Memory B cell (primary cell): ENCODE measurements at regions not wholly inside any gene's neighbourhood (a gene's known extent, or its start where the extent isn't known, plus 50 kb on each side); places are given as distances from the start of the nearest gene placed in this dataset.

Source experiments
- ATAC-seq: fragments of 150-1000 bp; cut with Tn5 transposase; 2 replicates; pipeline ENCODE4 v1.10.0; 2021; ENCODE audit warnings: low read depth, mild to moderate bottlenecking, moderate library complexity
- DNase-seq, 2 donors: peaks; one replicate each; pipeline ENCODE4 v3.0.0; 2022; ENCODE audit warnings: low spot score in 2 of 2
- H3K27ac Mint-ChIP-seq: one replicate; pipeline ENCODE4 v1.8.0; 2022; ENCODE audit warnings: mild to moderate bottlenecking, moderate library complexity, mixed read lengths
- H3K27me3 Mint-ChIP-seq: one replicate; pipeline ENCODE4 v1.8.0; 2022; ENCODE audit warnings: mixed read lengths
- H3K36me3 Mint-ChIP-seq: one replicate; pipeline ENCODE4 v1.8.0; 2022; ENCODE audit warnings: mild to moderate bottlenecking, mixed read lengths
- H3K4me1 Mint-ChIP-seq: one replicate; pipeline ENCODE4 v1.8.0; 2022; ENCODE audit warnings: mixed read lengths
- H3K4me3 Mint-ChIP-seq: one replicate; pipeline ENCODE4 v1.8.0; 2022; ENCODE audit warnings: mild to moderate bottlenecking, moderate library complexity, mixed read lengths
- H3K9me3 Mint-ChIP-seq: one replicate; pipeline ENCODE4 v1.8.0; 2022; ENCODE audit warnings: mixed read lengths

DNA sequence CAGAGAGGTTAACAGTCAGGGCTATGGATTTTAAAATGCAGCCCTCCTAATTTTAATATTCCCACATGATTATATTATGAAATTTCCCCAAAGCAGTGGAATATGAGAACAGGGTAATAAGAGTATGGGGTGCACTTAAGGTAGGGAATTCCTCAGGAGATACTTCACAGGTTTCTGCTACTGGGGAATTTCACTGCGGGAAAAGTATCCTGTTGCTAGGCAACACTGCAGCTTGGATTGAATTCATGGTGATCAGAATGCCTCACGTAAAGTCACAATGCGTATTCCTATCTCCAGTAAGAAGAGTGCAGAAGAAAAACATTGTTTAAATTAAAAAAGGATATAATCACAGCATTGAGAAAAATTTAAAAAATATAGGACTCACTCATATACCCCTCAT, 398.1 kb upstream of the RPS6KA3 start:
- Mint-ChIP-seq H3K36me3 (no peaks in the 10 kb centered on the region), H3K4me1 (no peaks in the 10 kb centered on the region), H3K4me3 (no peak overlapping the region), H3K9me3 (no peaks in the 10 kb centered on the region), H3K27ac (no peak overlapping the region), H3K27me3 (no peaks in the 10 kb centered on the region)
- no peak for ATAC-seq
- no peak for DNase-seq

DNA sequence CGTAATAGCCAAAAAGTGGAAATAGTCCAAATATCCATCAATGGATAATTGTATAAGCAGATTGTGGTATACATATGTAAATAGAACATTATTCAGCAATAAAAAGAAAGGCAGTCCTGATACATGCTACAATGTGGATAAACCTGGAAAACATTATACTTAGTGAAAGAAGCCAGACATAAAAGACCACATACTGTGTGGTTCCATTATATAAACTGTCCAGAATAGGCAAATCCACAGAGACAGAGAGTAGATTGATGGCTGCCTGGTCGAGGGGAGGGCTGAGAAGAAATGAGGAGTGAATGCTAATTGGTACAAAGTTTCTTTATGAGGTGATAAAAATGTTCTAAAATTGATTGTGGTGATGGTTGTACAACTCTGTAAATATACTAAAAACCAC, 397.4 kb upstream of the RPS6KA3 start:
- H3K36me3 Mint-ChIP-seq, result no peaks in the 10 kb centered on the region

DNA sequence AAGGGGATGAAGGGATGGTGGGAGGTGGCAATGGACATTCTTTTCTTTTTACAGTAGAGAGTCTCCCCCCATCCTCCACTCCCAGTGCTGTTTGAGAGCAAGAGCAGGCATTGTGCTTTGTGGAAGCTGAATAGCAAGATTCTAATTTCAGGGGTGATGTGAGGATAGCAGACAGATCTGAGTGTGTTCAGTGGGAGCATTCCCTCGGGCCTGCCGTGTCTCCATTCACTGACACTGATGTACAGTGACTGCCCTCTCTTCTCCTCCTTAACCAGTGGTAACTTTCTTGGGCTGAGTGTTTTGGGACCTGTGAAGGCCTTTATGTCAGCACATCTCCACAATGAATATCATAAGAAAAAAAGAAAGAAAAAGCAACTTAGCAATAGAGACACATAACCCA, 396.6 kb upstream of the RPS6KA3 start:
- no peaks in the 10 kb centered on the region for H3K36me3 Mint-ChIP-seq
- H3K9me3 Mint-ChIP-seq, result no peaks in the 10 kb centered on the region
- ATAC-seq (no peak), DNase-seq (no peak)
- no peak overlapping the region for H3K27ac Mint-ChIP-seq
- H3K4me1 Mint-ChIP-seq, result no peaks in the 10 kb centered on the region
- H3K27me3 Mint-ChIP-seq, result no peaks in the 10 kb centered on the region
- H3K4me3 Mint-ChIP-seq, result no peak overlapping the region

More for the DNA sequence above, 397.4 kb upstream of the RPS6KA3 start:
- H3K9me3 Mint-ChIP-seq, result no peaks in the 10 kb centered on the region
- DNase-seq, result no peak
- no peaks in the 10 kb centered on the region for H3K27me3 Mint-ChIP-seq
- H3K4me1 Mint-ChIP-seq, result no peaks in the 10 kb centered on the region
- no peak for ATAC-seq
- no peak overlapping the region for H3K4me3 Mint-ChIP-seq
- no peak overlapping the region for H3K27ac Mint-ChIP-seq

DNA sequence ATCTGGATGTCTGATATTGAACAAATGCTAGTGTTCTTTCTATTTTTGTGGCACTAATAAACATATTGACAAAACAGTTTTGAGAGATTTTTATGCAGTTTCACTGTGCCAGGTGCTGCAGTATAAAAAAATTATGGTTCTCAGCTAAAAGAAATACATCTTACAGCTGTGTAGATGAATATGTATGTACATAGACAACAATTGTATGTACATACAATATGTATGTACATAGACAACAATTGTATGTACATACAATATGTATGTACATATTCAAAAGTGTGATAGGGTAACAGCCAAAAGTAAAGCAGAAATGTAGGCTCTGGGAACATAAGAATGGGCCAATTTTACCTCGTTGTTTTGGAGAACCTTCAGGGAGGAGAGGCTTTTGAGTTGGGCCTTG, 390.0 kb upstream of the RPS6KA3 start:
- Mint-ChIP-seq H3K4me1 (no peaks in the 10 kb centered on the region), H3K4me3 (no peak overlapping the region), H3K27ac (no peak overlapping the region), H3K36me3 (no peaks in the 10 kb centered on the region), H3K9me3 (no peaks in the 10 kb centered on the region), H3K27me3 (no peaks in the 10 kb centered on the region)
- DNase-seq (no peak), ATAC-seq (no peak)

DNA sequence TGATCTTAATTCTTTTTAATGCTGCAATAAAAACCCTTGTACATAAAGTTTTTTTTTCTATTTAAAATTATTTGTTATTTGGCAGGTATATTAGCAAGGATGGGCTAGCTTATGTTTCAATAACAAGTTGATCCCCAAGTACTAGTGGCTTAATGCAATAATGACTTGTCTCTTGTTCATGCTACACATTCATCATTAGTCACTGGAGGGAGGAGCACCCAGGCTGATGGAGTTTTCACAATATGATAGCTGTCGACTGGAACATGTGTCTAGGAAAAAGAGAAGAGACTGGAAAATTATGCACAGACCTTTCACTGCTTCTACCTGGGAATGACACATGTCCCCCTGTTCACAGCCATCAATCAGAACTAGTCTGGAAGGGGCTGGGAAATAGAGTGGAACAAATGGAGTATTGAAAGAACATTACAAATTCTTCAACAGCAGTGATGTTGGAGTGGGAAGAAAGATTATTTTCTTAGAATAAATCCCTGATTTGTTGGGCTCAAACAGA, 387.9 kb upstream of the RPS6KA3 start:
- Mint-ChIP-seq H3K4me1 (no peaks in the 10 kb centered on the region), H3K4me3 (no peak overlapping the region), H3K9me3 (no peaks in the 10 kb centered on the region), H3K36me3 (no peaks in the 10 kb centered on the region), H3K27ac (no peak overlapping the region), H3K27me3 (no peaks in the 10 kb centered on the region)
- no peak for ATAC-seq
- no peak for DNase-seq

DNA sequence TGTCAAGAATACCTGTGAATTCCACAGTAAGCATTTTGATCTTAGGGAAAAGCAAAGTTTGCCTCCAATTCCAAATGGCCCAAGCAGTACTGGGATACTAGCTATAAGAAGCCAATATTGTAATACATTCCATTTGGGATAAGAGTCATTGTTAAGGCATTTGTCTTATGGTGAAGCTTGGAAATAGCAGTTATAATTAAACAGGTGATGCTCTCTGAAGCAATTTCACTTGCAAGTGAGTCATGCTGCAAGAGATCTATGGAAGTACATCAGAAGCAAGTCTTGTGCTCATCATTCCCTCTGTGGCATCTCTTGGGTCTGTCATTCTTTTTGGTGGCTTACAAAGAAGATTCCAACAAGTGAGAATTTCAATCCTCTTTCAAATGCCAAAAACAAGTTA, 386.4 kb upstream of the RPS6KA3 start:
- Mint-ChIP-seq H3K4me1 (no peaks in the 10 kb centered on the region), H3K36me3 (no peaks in the 10 kb centered on the region), H3K9me3 (no peaks in the 10 kb centered on the region), H3K27ac (no peak overlapping the region), H3K27me3 (no peaks in the 10 kb centered on the region), H3K4me3 (no peak overlapping the region)
- DNase-seq (no peak), ATAC-seq (no peak)

DNA sequence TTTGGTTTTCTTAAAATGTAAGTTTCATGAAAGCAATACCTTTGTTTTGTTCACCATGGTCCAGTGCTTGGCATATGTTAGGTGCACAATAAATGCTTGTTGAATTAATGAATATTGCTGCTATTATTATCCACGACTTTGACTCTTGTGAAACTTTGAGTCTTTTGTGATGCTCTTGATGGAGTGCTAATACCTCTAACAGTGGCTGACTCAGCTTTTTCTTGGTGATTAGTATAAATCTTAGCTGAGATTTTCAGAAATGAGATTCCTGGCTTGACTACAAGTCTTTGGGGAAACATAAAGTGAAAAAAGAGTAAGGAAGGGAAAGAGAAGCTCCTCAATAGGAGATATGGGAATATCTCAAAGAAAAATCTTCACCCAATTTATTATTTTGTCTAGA, 375.2 kb upstream of the RPS6KA3 start:
- Mint-ChIP-seq H3K4me3 (no peak overlapping the region), H3K27me3 (peaks cover 2% of the 10 kb centered on the region), H3K9me3 (no peaks in the 10 kb centered on the region), H3K4me1 (no peaks in the 10 kb centered on the region), H3K36me3 (no peaks in the 10 kb centered on the region), H3K27ac (no peak overlapping the region)
- ATAC-seq, result no peak
- no peak for DNase-seq

DNA sequence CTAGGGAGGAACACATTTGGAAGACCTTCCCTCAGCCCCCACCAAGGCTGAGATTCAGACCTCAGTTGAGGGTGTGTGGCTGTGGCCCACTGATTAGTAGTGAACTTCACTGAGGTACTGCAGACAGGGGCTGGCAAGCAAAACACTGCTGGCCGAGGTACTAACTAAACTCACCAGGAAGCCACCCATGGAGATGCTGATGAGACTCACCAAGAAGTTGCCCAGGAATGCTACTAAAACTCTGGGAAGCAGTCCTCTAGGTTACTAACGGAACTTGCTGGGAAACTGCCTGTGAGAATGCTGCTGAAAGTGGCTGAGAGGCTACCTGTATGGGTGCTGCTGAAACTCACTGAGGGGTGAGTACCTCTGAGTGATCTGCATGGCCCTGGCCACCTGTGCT, 372.4 kb upstream of the RPS6KA3 start:
- H3K27me3 Mint-ChIP-seq, result peaks cover 2% of the 10 kb centered on the region
- no peaks in the 10 kb centered on the region for H3K4me1 Mint-ChIP-seq
- no peaks in the 10 kb centered on the region for H3K9me3 Mint-ChIP-seq
- H3K4me3 Mint-ChIP-seq, result no peak overlapping the region
- H3K36me3 Mint-ChIP-seq, result no peaks in the 10 kb centered on the region
- ATAC-seq, result no peak
- no peak for DNase-seq
- H3K27ac Mint-ChIP-seq, result no peak overlapping the region

DNA sequence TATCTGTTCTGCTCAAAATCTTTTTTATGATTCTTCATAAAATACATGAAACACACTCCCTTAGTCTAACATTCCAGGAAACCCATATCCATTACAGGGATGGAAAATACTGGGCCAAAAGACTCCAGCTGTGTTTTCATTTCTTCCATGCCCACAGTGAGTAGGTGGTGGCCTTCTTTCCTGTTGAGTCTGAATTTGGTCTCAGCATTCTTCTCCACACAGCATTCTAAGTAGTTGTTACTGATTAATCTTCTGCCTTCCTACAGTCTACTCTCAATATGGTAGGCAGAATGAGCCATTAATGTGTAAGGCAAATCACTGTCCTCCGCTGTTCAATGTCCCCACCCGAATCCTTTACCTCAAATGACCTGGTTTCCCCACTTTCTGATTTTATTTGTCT, 370.6 kb upstream of the RPS6KA3 start:
- no peak for DNase-seq
- H3K4me1 Mint-ChIP-seq, result no peaks in the 10 kb centered on the region
- H3K36me3 Mint-ChIP-seq, result no peaks in the 10 kb centered on the region

DNA sequence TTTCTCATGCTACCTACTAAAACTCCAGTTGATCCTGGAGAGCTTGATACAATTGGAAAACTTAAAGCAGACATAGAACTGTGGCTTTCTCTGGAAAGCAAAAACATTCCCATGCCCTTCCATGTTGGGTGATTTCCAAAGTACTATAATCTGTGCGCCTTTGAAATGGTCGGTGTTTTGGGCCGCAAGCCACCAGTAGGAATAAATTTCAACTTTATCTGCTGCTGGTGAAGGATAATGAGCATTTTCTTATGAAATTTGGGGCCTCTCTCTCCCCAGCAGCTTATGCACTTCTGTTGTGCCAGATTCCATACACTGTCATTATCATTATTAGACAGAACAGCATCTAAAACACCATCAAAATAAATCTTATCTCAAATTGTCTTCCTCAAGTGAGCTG, 366.7 kb upstream of the RPS6KA3 start:
- Mint-ChIP-seq H3K4me3 (no peak overlapping the region), H3K36me3 (no peaks in the 10 kb centered on the region), H3K27ac (no peak overlapping the region), H3K27me3 (no peaks in the 10 kb centered on the region), H3K4me1 (no peaks in the 10 kb centered on the region), H3K9me3 (no peaks in the 10 kb centered on the region)
- DNase-seq (no peak), ATAC-seq (no peak)

More for the DNA sequence above, 370.6 kb upstream of the RPS6KA3 start:
- H3K4me3 Mint-ChIP-seq, result no peak overlapping the region
- H3K27me3 Mint-ChIP-seq, result peaks cover 2% of the 10 kb centered on the region
- H3K27ac Mint-ChIP-seq, result no peak overlapping the region
- no peak for ATAC-seq
- H3K9me3 Mint-ChIP-seq, result no peaks in the 10 kb centered on the region

DNA sequence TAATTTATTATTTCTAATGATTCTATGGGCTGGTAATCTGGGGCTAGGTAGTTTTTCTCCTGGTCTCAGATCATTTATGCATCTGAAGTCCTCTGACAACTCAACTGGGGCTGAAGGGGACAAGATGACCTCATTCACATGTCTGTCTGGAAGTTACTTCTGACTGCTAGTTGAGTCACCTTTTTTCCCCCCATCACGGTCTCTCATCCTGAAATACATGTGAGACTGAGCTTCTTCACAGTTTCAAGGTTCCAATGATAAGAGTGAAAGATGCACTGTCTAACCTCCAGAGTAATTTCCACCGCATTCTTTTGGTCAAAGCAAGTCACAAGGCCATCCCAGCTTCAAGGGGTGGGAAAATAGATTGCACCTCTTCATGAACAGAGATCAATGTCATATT, 356.7 kb upstream of the RPS6KA3 start:
- Mint-ChIP-seq H3K4me3 (no peak overlapping the region), H3K27ac (no peak overlapping the region), H3K4me1 (no peaks in the 10 kb centered on the region), H3K9me3 (no peaks in the 10 kb centered on the region), H3K36me3 (no peaks in the 10 kb centered on the region), H3K27me3 (peaks cover 5% of the 10 kb centered on the region)
- ATAC-seq, result no peak
- DNase-seq, result no peak

DNA sequence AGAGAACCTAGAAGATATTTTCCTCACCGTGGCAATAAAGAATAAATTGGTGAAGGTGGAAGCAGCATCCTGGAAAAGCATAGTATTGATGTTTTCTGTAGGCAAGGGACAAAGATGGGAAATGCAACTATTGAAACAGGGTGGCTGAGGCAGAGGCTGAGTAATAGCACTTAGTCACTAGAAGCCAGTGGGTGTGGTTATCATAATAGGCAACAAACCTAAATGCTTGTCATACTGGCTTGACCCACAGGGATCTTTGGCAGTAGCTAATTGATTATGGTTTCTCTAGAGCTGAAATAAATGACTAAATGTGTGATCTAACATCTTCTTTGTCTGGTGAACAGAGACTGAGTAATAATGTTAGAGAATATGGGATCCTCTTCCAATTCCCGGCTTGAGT, 353.6 kb upstream of the RPS6KA3 start:
- H3K36me3 Mint-ChIP-seq, result no peaks in the 10 kb centered on the region
- H3K9me3 Mint-ChIP-seq, result peaks cover 1% of the 10 kb centered on the region
- H3K27ac Mint-ChIP-seq, result no peak overlapping the region
- peaks cover 3% of the 10 kb centered on the region for H3K27me3 Mint-ChIP-seq
- H3K4me3 Mint-ChIP-seq, result no peak overlapping the region
- no peaks in the 10 kb centered on the region for H3K4me1 Mint-ChIP-seq
- no peak for ATAC-seq
- DNase-seq, result no peak

DNA sequence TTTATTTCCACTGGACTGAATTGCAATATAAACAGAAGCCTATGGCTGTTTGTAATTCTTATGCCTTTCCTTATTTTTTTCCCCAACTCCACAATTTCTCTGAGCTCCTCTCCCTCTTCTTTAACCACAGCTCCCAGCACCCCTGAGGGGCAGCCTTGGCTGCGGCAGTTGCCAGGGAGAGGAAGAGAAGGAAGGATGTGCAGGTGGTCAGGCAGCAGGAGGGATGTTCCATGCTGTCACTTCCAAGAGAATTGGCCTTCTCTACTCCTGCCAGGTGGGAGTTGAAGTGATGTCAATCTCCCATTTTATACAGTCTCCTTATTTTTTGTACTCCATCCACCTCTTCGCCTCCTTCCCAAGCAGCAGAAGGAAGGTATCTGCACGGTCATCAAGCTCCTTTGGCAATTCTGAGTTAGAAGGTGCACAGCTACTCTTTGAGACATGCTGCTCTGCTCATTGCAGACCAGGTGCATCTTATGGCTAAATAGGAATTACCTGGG, 343.3 kb upstream of the RPS6KA3 start:
- Mint-ChIP-seq H3K4me3 (no peak overlapping the region), H3K4me1 (peaks cover 2% of the 10 kb centered on the region), H3K36me3 (no peaks in the 10 kb centered on the region), H3K27ac (no peak overlapping the region), H3K27me3 (peaks cover 8% of the 10 kb centered on the region), H3K9me3 (no peaks in the 10 kb centered on the region)
- DNase-seq, result no peak
- no peak for ATAC-seq

DNA sequence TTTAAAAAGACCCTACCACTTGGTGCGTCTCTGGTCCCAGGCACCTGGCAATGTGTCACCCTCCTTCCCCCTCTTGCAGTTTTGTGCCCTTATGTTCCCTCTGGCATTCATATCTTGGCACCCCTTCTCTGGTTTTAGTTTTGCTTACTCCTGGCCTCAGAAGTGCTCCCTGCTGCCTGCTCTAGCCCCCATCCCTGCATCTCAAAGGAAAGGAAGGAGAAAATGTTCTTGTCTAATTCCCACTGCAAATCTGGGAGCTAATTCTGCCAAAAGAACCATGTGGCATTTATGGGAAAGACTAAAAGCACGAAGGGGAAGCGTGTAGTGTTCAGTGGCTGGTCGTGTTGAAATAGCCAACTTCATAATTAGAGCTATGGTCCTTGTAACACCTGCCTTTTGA, 340.1 kb upstream of the RPS6KA3 start:
- Mint-ChIP-seq H3K27me3 (peaks cover 10% of the 10 kb centered on the region), H3K36me3 (no peaks in the 10 kb centered on the region), H3K4me1 (peaks cover 2% of the 10 kb centered on the region), H3K9me3 (no peaks in the 10 kb centered on the region), H3K27ac (no peak overlapping the region), H3K4me3 (no peak overlapping the region)
- DNase-seq (no peak), ATAC-seq (no peak)

DNA sequence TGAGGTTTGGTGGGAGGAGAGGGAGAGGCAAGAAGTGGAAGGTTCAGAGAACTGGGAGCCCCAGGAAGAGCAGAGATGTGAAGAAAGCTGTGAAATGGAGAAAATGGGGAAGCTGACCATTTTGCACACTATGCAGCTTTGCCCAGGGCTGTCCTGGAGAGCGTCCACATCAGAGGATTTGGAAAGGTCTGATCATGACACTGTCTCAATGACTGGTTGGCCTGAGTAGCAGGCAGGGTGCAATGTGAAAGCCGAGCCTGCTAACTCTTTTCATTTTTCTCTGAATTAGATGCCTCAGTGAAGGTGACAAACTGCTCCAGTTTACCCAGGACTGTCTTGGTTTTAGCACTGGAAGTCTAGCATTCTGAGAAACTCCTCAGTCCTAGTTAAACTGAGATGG, 330.1 kb upstream of the RPS6KA3 start:
- no peaks in the 10 kb centered on the region for H3K36me3 Mint-ChIP-seq
- no peaks in the 10 kb centered on the region for H3K9me3 Mint-ChIP-seq
- no peak overlapping the region for H3K4me3 Mint-ChIP-seq
- no peaks in the 10 kb centered on the region for H3K27me3 Mint-ChIP-seq
- H3K4me1 Mint-ChIP-seq, result no peaks in the 10 kb centered on the region
- no peak overlapping the region for H3K27ac Mint-ChIP-seq
- DNase-seq (no peak), ATAC-seq (no peak)
